Fibroblast of the aortic adventitia (primary cell): ENCODE measurements at regions not wholly inside any gene's neighbourhood (a gene's known extent, or its start where the extent isn't known, plus 50 kb on each side); places are given as distances from the start of the nearest gene placed in this dataset.
"Not testable (repeated sequence)": the region's sequence is repeated elsewhere in the genome, so short reads cannot be mapped to it uniquely, and the experiment has no call there.

Source experiments
- DNase-seq: peaks from one replicate; pipeline ENCODE4 v3.0.0-alpha.2; 2010; ENCODE audit warnings: low read depth
- H3K4me3 ChIP-seq: 2 replicates; pipeline ENCODE4 v1.5.1; 2011; ENCODE audit warnings: low read depth, mild to moderate bottlenecking, control low read depth, low read length, moderate library complexity
- CTCF ChIP-seq: IDR thresholded peaks from 2 replicates; pipeline ENCODE4 v1.5.1; 2011; ENCODE audit warnings: mild to moderate bottlenecking, low read length, control low read depth, inconsistent platforms; ENCODE audit not compliant: insufficient read depth

GRCh38 chr5:106006242-106006641 lies 1664.5 kb downstream of the EFNA5 start:
- no peak for TF ChIP-seq CTCF
- no peak for DNase-seq
- no peak overlapping the region for H3K4me3 ChIP-seq

- DNase-seq: not testable (repeated sequence)
Measured at GRCh38 chr5:105998991-105999390, 1671.7 kb downstream of the EFNA5 start.

GRCh38 chr5:105993027-105993426 lies 1677.7 kb downstream of the EFNA5 start:
- no peak for TF ChIP-seq CTCF
- no peak overlapping the region for H3K4me3 ChIP-seq
- DNase-seq: no peak

More at GRCh38 chr5:105998991-105999390, 1671.7 kb downstream of the EFNA5 start:
- not testable (repeated sequence) for H3K4me3 ChIP-seq

- TF ChIP-seq CTCF: no peak
- no peak overlapping the region for H3K4me3 ChIP-seq
- DNase-seq: no peak
Measured at GRCh38 chr5:105982526-105982925, 1688.2 kb downstream of the EFNA5 start.

- no peak overlapping the region for H3K4me3 ChIP-seq
- TF ChIP-seq CTCF: no peak
- DNase-seq: no peak
Measured at GRCh38 chr5:105978011-105978410, 1692.7 kb downstream of the EFNA5 start.

- no peak overlapping the region for H3K4me3 ChIP-seq
- no peak for TF ChIP-seq CTCF
- DNase-seq: no peak
Measured at GRCh38 chr5:105977163-105977562, 1693.6 kb downstream of the EFNA5 start.

- no peak overlapping the region for H3K4me3 ChIP-seq
- no peak for DNase-seq
- TF ChIP-seq CTCF: no peak
Measured at GRCh38 chr5:105970919-105971318, 1699.8 kb downstream of the EFNA5 start.
